H1 (cell line): ENCODE measurements at regions not wholly inside any gene's neighbourhood (a gene's known extent, or its start where the extent isn't known, plus 50 kb on each side); places are given as distances from the start of the nearest gene placed in this dataset.

Experiments used
- BRCA1 ChIP-seq: IDR thresholded peaks from 2 replicates; pipeline ENCODE4 v1.6.1; 2012; ENCODE audit warnings: low read depth, low read length, improper control_type of control experiment
- EP300 ChIP-seq, 2 experiments: IDR thresholded peaks; 1 replicate in 1 of 2; 2 replicates in 1 of 2; pipeline ENCODE4 v1.6.1; 2011 to 2012; ENCODE audit warnings: low read depth in 2 of 2, low read length in 2 of 2, mild to moderate bottlenecking in 2 of 2, borderline replicate concordance in 1 of 2, inconsistent platforms in 1 of 2, moderate library complexity in 1 of 2
- GTF2F1 ChIP-seq: IDR thresholded peaks from 2 replicates; pipeline ENCODE4 v1.6.1; 2012; ENCODE audit warnings: low read depth, low read length, improper control_type of control experiment, borderline replicate concordance
- KDM4A ChIP-seq: IDR thresholded peaks from one replicate; pipeline ENCODE4 v1.7.1; 2012; ENCODE audit warnings: low read depth, mild to moderate bottlenecking, moderate library complexity, low read length, inconsistent platforms; ENCODE audit not compliant: severe bottlenecking
- RAD21 ChIP-seq, 2 experiments: IDR thresholded peaks in 1 of 2; conservative IDR thresholded peaks in 1 of 2; 2 replicates each; pipeline ENCODE4 v1.6.1; 2011; ENCODE audit warnings: low read depth in 2 of 2, low read length in 2 of 2, improper control_type of control experiment in 1 of 2, inconsistent platforms in 1 of 2, mild to moderate bottlenecking in 1 of 2, moderate library complexity in 1 of 2
- RFX5 ChIP-seq: IDR thresholded peaks from 2 replicates; pipeline ENCODE4 v1.6.1; 2011; ENCODE audit warnings: low read depth, low read length, improper control_type of control experiment, borderline replicate concordance
- USF2 ChIP-seq: IDR thresholded peaks from 2 replicates; pipeline ENCODE4 v1.6.1; 2011; ENCODE audit warnings: low read length, improper control_type of control experiment

- no peak for TF ChIP-seq EP300 (IDR thresholded peaks at IDR 0.05; ENCODE audit: borderline replicate concordance in 1 of 2, low read depth in 2 of 2, low read length in 2 of 2)
- no peak for TF ChIP-seq RFX5
- no peak for TF ChIP-seq BRCA1
- TF ChIP-seq GTF2F1: no peak
- no peak for TF ChIP-seq KDM4A
- no peak for TF ChIP-seq USF2
- no peak for TF ChIP-seq RAD21 (IDR thresholded peaks at IDR 0.05 in 1 of 2, conservative IDR thresholded peaks at IDR 0.05 in 1 of 2; ENCODE audit: low read depth in 2 of 2, low read length in 2 of 2)
- TF ChIP-seq, all 59 proteins: peak for 0
Measured at GRCh38 chr12:75773377-75773776, 258.2 kb downstream of the PHLDA1 start (continued).
